HAP-1 (cell line): ENCODE measurements at regions not wholly inside any gene's neighbourhood (a gene's known extent, or its start where the extent isn't known, plus 50 kb on each side); places are given as distances from the start of the nearest gene placed in this dataset.

Experiments used
- DNase-seq, 2 experiments: peaks; one replicate each; pipeline ENCODE4 v3.0.0-alpha.2; 2016 to 2020; ENCODE audit warnings: low spot score in 2 of 2
- H3K27me3 ChIP-seq: fragments of 250-450 bp; sonication (Bioruptor Pico); 2 replicates; pipeline ENCODE4 v1.5.1; 2020; ENCODE audit warnings: low read depth, mild to moderate bottlenecking, moderate library complexity
- H3K36me3 ChIP-seq: fragments of 250-450 bp; sonication (Bioruptor Pico); replicated peaks from 2 replicates; pipeline ENCODE4 v1.5.1; 2020; ENCODE audit warnings: mild to moderate bottlenecking
- H3K4me1 ChIP-seq: fragments of 250-450 bp; sonication (Bioruptor Pico); 2 replicates; pipeline ENCODE4 v1.5.1; 2020; ENCODE audit warnings: mild to moderate bottlenecking
- H3K4me3 ChIP-seq: fragments of 250-450 bp; sonication (Bioruptor Pico); 2 replicates; pipeline ENCODE4 v1.5.1; 2020; ENCODE audit warnings: mild to moderate bottlenecking, moderate library complexity
- H3K9me3 ChIP-seq: fragments of 250-450 bp; sonication (Bioruptor Pico); 2 replicates; pipeline ENCODE4 v1.5.1; 2020; ENCODE audit warnings: mild to moderate bottlenecking, moderate library complexity
- in situ Hi-C: fragments of 300-500 bp; cut with MboI; formaldehyde crosslinking; loops from 3 replicates; pipeline ENCODE4 v1.14.3; 2020; ENCODE audit warnings: low sequenced_read_pairs, inconsistent platforms, mixed read lengths

GRCh38 chr2:139891636-139892035, 1111.4 kb upstream of the NXPH2 start:
- in situ Hi-C loops, result no loop called here
- Histone ChIP-seq H3K4me3 (no peak overlapping the region), H3K4me1 (no peaks in the 10 kb centered on the region), H3K36me3 (no peaks in the 10 kb centered on the region), H3K27me3 (no peaks in the 10 kb centered on the region), H3K9me3 (no peaks in the 10 kb centered on the region)
- DNase-seq, result no peak

DNA sequence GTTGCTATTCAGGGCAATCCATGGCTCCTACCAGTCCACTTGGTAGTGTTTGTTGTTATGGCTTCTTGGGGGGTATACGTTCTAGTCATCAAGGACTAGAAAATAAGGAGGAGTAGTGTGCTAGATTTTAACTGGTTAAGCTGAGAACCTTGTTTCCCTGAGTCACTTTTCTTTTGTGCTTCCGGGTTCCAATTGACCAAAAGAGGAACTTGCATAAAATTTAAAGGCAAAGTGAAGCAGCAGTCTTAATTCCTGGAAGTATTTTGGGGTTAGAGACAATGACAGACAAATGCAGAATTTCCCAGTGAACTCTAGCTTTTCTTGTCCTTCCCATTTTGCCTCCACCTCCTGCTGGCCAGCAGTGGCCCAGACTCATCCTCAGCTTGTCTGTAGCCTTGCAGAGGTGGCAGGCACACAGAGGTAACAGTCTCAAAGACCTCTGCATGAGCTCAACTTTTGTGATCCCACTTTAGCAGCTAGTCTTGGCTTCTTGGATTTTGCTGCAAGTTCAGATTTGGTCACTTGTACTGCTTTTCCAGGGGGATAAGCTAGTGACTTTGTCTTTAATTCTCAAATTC, 1105.8 kb upstream of the NXPH2 start:
- no peak for DNase-seq
- in situ Hi-C loops, result no loop called here
- Histone ChIP-seq H3K4me1 (no peaks in the 10 kb centered on the region), H3K4me3 (no peak overlapping the region), H3K36me3 (no peaks in the 10 kb centered on the region), H3K27me3 (no peaks in the 10 kb centered on the region), H3K9me3 (no peaks in the 10 kb centered on the region)

GRCh38 chr2:139876964-139877363, 1096.8 kb upstream of the NXPH2 start:
- Histone ChIP-seq H3K9me3 (no peaks in the 10 kb centered on the region), H3K36me3 (no peaks in the 10 kb centered on the region), H3K4me3 (no peak overlapping the region), H3K4me1 (no peaks in the 10 kb centered on the region), H3K27me3 (no peaks in the 10 kb centered on the region)
- no peak for DNase-seq
- in situ Hi-C loops, result no loop called here

DNA sequence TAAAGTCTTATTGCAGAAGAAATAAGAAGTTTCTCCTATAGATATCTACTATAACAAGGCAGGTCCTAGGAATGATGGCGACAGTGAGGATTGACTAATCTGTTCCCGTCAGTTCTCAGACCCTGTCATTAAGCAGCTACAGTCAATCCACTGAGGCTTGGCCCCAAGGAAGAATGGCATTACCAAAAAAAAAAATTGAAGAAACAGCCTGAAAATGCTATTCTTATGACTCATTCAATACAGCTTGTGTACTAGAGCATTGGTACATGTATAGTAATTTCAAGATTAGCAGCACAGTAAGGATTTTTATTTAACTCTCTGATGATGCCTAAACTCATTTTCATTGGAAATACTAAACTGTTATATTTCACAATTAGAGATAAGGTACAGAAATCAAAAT, 1096.1 kb upstream of the NXPH2 start:
- Histone ChIP-seq H3K4me1 (no peaks in the 10 kb centered on the region), H3K36me3 (no peaks in the 10 kb centered on the region), H3K9me3 (no peaks in the 10 kb centered on the region), H3K4me3 (no peak overlapping the region), H3K27me3 (no peaks in the 10 kb centered on the region)
- DNase-seq, result no peak
- in situ Hi-C loops, result no loop called here

- no peaks in the 10 kb centered on the region for H3K4me1 ChIP-seq
- DNase-seq, result no peak
- no peaks in the 10 kb centered on the region for H3K27me3 ChIP-seq
- H3K36me3 ChIP-seq, result no peaks in the 10 kb centered on the region
- H3K9me3 ChIP-seq, result no peaks in the 10 kb centered on the region
- no peak overlapping the region for H3K4me3 ChIP-seq
- in situ Hi-C loops, result no loop called here
These were observed 1092.3 kb upstream of the NXPH2 start for GRCh38 chr2:139872503-139872902.

DNA sequence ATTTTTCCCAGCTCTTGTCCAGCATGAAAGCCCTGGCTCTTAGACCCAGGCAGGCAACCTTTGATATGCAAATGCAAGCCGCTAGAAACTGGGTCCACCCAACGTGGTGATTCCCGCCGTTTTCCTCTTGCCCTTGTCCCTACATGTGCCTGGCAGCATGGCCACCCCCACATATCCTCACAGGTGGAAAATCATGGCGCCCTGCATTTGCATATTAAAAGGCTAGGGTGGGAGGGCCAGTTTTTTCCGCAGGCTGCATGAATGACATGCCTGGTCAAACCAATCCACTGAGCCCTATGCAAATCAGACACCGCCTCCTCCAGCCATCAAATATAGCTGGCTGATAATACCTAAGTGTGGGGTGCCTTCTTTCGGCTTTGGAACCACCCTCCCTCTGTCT, 1091.8 kb upstream of the NXPH2 start:
- no peaks in the 10 kb centered on the region for H3K9me3 ChIP-seq
- no peak overlapping the region for H3K4me3 ChIP-seq
- no peaks in the 10 kb centered on the region for H3K27me3 ChIP-seq
- no peaks in the 10 kb centered on the region for H3K36me3 ChIP-seq
- in situ Hi-C loops, result no loop called here
- no peaks in the 10 kb centered on the region for H3K4me1 ChIP-seq
- no peak for DNase-seq

- in situ Hi-C loops, result no loop called here
- H3K4me3 ChIP-seq, result no peak overlapping the region
- no peak for DNase-seq
- H3K27me3 ChIP-seq, result no peaks in the 10 kb centered on the region
- H3K4me1 ChIP-seq, result no peaks in the 10 kb centered on the region
- H3K36me3 ChIP-seq, result no peaks in the 10 kb centered on the region
- H3K9me3 ChIP-seq, result no peaks in the 10 kb centered on the region
These were observed 1087.5 kb upstream of the NXPH2 start for GRCh38 chr2:139867601-139868226.

DNA sequence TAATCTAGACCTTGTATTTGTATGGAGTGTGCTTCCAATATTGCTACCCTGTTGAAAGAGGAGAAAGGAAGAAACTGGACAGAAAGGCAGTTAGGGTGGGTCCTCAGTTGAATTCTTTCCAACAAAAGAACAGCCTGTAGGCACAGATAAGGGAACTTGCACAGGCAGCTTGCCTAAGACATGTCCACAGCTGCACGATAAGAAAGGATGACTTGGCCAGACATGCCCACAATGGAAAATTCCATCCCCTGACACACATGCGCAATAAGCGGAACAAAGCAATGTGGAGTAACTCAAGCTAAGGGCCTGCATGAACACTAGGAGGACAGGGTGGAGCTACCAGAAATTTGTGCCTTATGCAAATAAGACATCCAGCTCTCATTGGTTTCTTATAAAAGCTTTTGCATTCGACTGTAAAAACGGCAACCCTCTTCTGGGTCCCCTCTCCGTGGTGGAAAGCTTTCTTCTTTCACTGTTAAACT, 1084.7 kb upstream of the NXPH2 start:
- H3K4me3 ChIP-seq, result no peak overlapping the region
- in situ Hi-C loops, result no loop called here

GRCh38 chr2:139854769-139855483, 1074.7 kb upstream of the NXPH2 start:
- H3K36me3 ChIP-seq, result no peaks in the 10 kb centered on the region
- H3K4me3 ChIP-seq, result no peak overlapping the region
- H3K27me3 ChIP-seq, result no peaks in the 10 kb centered on the region
- H3K4me1 ChIP-seq, result no peaks in the 10 kb centered on the region
- in situ Hi-C loops, result no loop called here
- DNase-seq, result no peak
- no peaks in the 10 kb centered on the region for H3K9me3 ChIP-seq

More for the DNA sequence above, 1084.7 kb upstream of the NXPH2 start:
- Histone ChIP-seq H3K36me3 (no peaks in the 10 kb centered on the region), H3K9me3 (no peaks in the 10 kb centered on the region), H3K27me3 (no peaks in the 10 kb centered on the region), H3K4me1 (no peaks in the 10 kb centered on the region)
- DNase-seq, result no peak

- Histone ChIP-seq H3K4me3 (no peak overlapping the region), H3K4me1 (peaks cover 1% of the 10 kb centered on the region; the same call in 1 of the 2 replicates), H3K9me3 (no peaks in the 10 kb centered on the region), H3K27me3 (no peaks in the 10 kb centered on the region), H3K36me3 (no peaks in the 10 kb centered on the region)
- in situ Hi-C loops, result no loop called here
- no peak for DNase-seq
These were observed 1070.2 kb upstream of the NXPH2 start for GRCh38 chr2:139850254-139850890.

GRCh38 chr2:139836769-139837168, 1056.6 kb upstream of the NXPH2 start:
- peak in 1 of 2 experiments; percentile 9 for DNase-seq
- Histone ChIP-seq H3K36me3 (no peaks in the 10 kb centered on the region), H3K27me3 (no peaks in the 10 kb centered on the region), H3K4me1 (no peaks in the 10 kb centered on the region; the same call in 1 of the 2 replicates), H3K4me3 (no peak overlapping the region), H3K9me3 (no peaks in the 10 kb centered on the region)
- in situ Hi-C loops, result no loop called here

DNA sequence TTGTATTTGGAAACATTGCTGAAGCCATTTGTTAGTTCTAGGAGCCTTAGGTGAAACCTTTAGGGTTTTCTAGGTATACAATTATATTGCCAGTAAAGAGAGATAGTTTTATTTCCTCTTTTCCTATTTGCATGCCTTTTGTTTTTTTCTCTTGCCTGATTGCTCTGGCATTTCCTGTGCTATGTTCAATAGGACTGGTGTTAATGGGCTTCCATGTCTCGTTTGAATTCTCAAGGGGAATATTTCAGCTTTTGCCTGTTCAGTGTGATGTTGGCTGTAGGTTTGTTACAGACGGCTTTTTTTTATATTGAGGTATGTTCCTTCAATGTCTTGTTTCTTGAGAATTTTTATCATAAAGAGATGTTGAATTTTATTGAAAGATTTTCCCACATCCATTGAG, 1054.9 kb upstream of the NXPH2 start:
- DNase-seq, result no peak
- Histone ChIP-seq H3K4me3 (no peak overlapping the region), H3K36me3 (no peaks in the 10 kb centered on the region), H3K27me3 (no peaks in the 10 kb centered on the region), H3K4me1 (no peaks in the 10 kb centered on the region; the same call in 1 of the 2 replicates), H3K9me3 (no peaks in the 10 kb centered on the region)
- in situ Hi-C loops, result no loop called here

DNA sequence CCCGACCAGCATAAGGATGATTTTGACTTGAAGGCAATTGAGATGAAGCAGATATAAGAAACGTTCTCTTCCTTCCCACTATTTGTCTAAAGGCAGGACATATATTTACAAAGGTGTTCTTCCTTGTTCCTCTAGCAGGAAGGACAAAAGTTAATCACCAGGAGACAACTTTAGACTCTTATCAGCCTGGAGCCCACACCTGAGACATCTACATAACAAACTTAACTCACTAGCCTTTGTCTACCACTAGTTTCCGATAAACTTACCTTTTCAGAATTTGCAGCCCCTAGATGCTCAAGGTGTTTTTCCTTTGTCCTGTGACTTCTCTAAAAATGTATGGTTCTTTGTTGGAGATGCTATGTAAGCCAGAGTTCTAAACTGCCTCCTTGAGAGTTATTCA, 1047.8 kb upstream of the NXPH2 start:
- no peak overlapping the region for H3K4me3 ChIP-seq
- no peak for DNase-seq
- no peaks in the 10 kb centered on the region for H3K27me3 ChIP-seq
- in situ Hi-C loops, result no loop called here
- no peaks in the 10 kb centered on the region for H3K4me1 ChIP-seq
- H3K36me3 ChIP-seq, result no peaks in the 10 kb centered on the region
- no peaks in the 10 kb centered on the region for H3K9me3 ChIP-seq

- no peaks in the 10 kb centered on the region for H3K9me3 ChIP-seq
- no peak overlapping the region for H3K4me3 ChIP-seq
- no peaks in the 10 kb centered on the region for H3K27me3 ChIP-seq
- in situ Hi-C loops, result no loop called here
- no peaks in the 10 kb centered on the region for H3K4me1 ChIP-seq
- no peaks in the 10 kb centered on the region for H3K36me3 ChIP-seq
- DNase-seq, result no peak
These were observed 1045.5 kb upstream of the NXPH2 start for GRCh38 chr2:139825726-139826125.
